ENCODE measurements at regions not wholly inside any gene's neighbourhood (a gene's known extent, or its start where the extent isn't known, plus 50 kb on each side); places are given as distances from the start of the nearest gene placed in this dataset.

- DNase-seq (ENCODE audit: low read depth), result no peak
Observed at GRCh38 chr10:60728056-60728455, 50.2 kb upstream of the CDK1 start.

- DNase-seq (ENCODE audit: low read depth), result no peak
Observed at GRCh38 chr10:60726257-60726656, 52.0 kb upstream of the CDK1 start.

GRCh38 chr10:60722623-60723022 lies 55.7 kb upstream of the CDK1 start:
- DNase-seq (ENCODE audit: low read depth), result no peak

- no peak for DNase-seq (ENCODE audit: low read depth)
Observed at GRCh38 chr10:60719721-60720120, 58.6 kb upstream of the CDK1 start.

GRCh38 chr10:60718886-60719285 lies 59.4 kb upstream of the CDK1 start:
- no peak for DNase-seq (ENCODE audit: low read depth)

GRCh38 chr10:60717852-60718251 lies 60.4 kb upstream of the CDK1 start:
- DNase-seq (ENCODE audit: low read depth), result no peak

- DNase-seq (ENCODE audit: low read depth), result no peak
Observed at GRCh38 chr10:60714233-60714632, 64.0 kb upstream of the CDK1 start.

- no peak for DNase-seq (ENCODE audit: low read depth)
Observed at GRCh38 chr10:60711496-60711895, 66.8 kb upstream of the CDK1 start.

GRCh38 chr10:60710041-60710440 lies 68.2 kb upstream of the CDK1 start:
- no peak for DNase-seq (ENCODE audit: low read depth)

GRCh38 chr10:60708666-60709065 lies 69.6 kb upstream of the CDK1 start:
- no peak for DNase-seq (ENCODE audit: low read depth)

- no peak for DNase-seq (ENCODE audit: low read depth)
Observed at GRCh38 chr10:60707841-60708240, 70.4 kb upstream of the CDK1 start.

- DNase-seq (ENCODE audit: low read depth), result no peak
Observed at GRCh38 chr10:60706146-60706545, 72.1 kb upstream of the CDK1 start.

GRCh38 chr10:60705376-60705775 lies 72.9 kb upstream of the CDK1 start:
- no peak for DNase-seq (ENCODE audit: low read depth)

GRCh38 chr10:60704471-60704870 lies 73.8 kb upstream of the CDK1 start:
- no peak for DNase-seq (ENCODE audit: low read depth)

GRCh38 chr10:60703266-60704041 lies 74.8 kb upstream of the CDK1 start:
- no peak for DNase-seq (ENCODE audit: low read depth)

GRCh38 chr10:60687679-60688078 lies 90.6 kb upstream of the CDK1 start:
- no peak for DNase-seq (ENCODE audit: low read depth)

GRCh38 chr10:60684091-60684490 lies 94.2 kb upstream of the CDK1 start:
- DNase-seq (ENCODE audit: low read depth), result no peak

GRCh38 chr10:60681103-60681502 lies 97.2 kb upstream of the CDK1 start:
- no peak for DNase-seq (ENCODE audit: low read depth)

- no peak for DNase-seq (ENCODE audit: low read depth)
Observed at GRCh38 chr10:60679388-60679990, 98.8 kb upstream of the CDK1 start.

GRCh38 chr10:60678978-60679377 lies 99.3 kb upstream of the CDK1 start:
- no peak for DNase-seq (ENCODE audit: low read depth)

- no peak for DNase-seq (ENCODE audit: low read depth)
Observed at GRCh38 chr10:60677531-60678129, 100.6 kb upstream of the CDK1 start.

- no peak for DNase-seq (ENCODE audit: low read depth)
Observed at GRCh38 chr10:60675236-60675635, 103.0 kb upstream of the CDK1 start.

GRCh38 chr10:60669501-60669900 lies 108.8 kb upstream of the CDK1 start:
- DNase-seq (ENCODE audit: low read depth), result no peak

GRCh38 chr10:60666221-60666620 lies 112.1 kb upstream of the CDK1 start:
- no peak for DNase-seq (ENCODE audit: low read depth)

Data from activated T-cell treated with anti-CD3 and anti-CD28 coated beads for 48 hours (primary cell).